ENCODE measurements at regions not wholly inside any gene's neighbourhood (a gene's known extent, or its start where the extent isn't known, plus 50 kb on each side); places are given as distances from the start of the nearest gene placed in this dataset.

DNA sequence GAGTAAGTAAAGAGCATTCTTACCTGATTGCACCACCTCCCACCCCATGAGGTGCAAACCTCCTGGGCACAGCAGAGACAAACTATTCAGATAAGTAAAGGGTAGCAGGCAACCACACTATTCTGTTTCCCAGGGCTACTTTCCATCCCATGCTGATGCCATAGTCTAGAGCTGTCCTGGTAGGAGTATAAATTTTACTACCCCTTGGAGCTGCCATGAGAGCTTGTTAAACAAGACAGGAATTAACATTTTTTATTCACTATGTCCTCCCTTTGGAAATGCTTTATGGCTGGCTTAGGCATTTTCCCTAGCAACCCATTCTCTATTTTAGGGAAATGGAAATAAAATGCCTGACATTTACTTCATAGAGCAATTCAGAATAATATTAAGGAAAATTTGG is 324.6 kb upstream of the USP25 start:
- Histone ChIP-seq H3K27ac (replicated peaks) (no peak overlapping the region), H3K27me3 (ENCODE audit: insufficient read depth, poor library complexity, severe bottlenecking) (no peaks in the 10 kb centered on the region), H3K4me3 (replicated peaks; ENCODE audit: insufficient read depth, low read length) (no peak overlapping the region)
- DNase-seq (ENCODE audit: low read depth in 1 of 2, low spot score in 1 of 2): no peak
- no peak for TF ChIP-seq POLR2AphosphoS5 (IDR thresholded peaks at IDR 0.05; ENCODE audit: low read depth)
- no peak for TF ChIP-seq SPI1 (IDR thresholded peaks at IDR 0.05; ENCODE audit: borderline replicate concordance, low read depth)
- TF ChIP-seq, protein P1, sequence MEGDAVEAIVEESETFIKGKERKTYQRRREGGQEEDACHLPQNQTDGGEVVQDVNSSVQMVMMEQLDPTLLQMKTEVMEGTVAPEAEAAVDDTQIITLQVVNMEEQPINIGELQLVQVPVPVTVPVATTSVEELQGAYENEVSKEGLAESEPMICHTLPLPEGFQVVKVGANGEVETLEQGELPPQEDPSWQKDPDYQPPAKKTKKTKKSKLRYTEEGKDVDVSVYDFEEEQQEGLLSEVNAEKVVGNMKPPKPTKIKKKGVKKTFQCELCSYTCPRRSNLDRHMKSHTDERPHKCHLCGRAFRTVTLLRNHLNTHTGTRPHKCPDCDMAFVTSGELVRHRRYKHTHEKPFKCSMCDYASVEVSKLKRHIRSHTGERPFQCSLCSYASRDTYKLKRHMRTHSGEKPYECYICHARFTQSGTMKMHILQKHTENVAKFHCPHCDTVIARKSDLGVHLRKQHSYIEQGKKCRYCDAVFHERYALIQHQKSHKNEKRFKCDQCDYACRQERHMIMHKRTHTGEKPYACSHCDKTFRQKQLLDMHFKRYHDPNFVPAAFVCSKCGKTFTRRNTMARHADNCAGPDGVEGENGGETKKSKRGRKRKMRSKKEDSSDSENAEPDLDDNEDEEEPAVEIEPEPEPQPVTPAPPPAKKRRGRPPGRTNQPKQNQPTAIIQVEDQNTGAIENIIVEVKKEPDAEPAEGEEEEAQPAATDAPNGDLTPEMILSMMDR (IDR thresholded peaks at IDR 0.05; ENCODE audit: insufficient read depth, low read length): no peak
- no peak for TF ChIP-seq GABPA (IDR thresholded peaks at IDR 0.05; ENCODE audit: low read depth)
- TF ChIP-seq, protein P2, sequence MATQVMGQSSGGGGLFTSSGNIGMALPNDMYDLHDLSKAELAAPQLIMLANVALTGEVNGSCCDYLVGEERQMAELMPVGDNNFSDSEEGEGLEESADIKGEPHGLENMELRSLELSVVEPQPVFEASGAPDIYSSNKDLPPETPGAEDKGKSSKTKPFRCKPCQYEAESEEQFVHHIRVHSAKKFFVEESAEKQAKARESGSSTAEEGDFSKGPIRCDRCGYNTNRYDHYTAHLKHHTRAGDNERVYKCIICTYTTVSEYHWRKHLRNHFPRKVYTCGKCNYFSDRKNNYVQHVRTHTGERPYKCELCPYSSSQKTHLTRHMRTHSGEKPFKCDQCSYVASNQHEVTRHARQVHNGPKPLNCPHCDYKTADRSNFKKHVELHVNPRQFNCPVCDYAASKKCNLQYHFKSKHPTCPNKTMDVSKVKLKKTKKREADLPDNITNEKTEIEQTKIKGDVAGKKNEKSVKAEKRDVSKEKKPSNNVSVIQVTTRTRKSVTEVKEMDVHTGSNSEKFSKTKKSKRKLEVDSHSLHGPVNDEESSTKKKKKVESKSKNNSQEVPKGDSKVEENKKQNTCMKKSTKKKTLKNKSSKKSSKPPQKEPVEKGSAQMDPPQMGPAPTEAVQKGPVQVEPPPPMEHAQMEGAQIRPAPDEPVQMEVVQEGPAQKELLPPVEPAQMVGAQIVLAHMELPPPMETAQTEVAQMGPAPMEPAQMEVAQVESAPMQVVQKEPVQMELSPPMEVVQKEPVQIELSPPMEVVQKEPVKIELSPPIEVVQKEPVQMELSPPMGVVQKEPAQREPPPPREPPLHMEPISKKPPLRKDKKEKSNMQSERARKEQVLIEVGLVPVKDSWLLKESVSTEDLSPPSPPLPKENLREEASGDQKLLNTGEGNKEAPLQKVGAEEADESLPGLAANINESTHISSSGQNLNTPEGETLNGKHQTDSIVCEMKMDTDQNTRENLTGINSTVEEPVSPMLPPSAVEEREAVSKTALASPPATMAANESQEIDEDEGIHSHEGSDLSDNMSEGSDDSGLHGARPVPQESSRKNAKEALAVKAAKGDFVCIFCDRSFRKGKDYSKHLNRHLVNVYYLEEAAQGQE (IDR thresholded peaks at IDR 0.05; ENCODE audit: insufficient replicate concordance, low read depth): no peak

DNA sequence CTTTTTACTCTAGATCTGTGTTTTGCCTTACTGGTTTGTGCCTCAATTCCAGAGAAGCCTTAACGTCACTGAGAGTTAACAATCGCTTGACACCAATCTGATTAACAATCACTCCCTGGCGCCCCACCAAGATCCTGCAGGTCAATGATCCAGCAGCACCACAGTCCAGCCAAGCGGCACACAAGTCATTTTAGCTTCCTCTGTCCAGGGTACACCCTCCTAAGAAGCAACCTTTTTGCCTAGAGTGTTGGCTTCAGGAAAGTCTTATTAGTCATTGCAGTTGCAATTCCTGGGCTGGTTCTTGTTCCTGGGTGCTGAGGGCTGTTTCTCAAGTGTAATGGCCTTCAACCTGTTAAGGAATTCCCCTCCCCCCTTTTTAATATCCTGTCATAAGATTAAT is 323.0 kb upstream of the USP25 start:
- no peak for DNase-seq (ENCODE audit: low read depth in 1 of 2, low spot score in 1 of 2)
- Histone ChIP-seq H3K27ac (replicated peaks) (no peak overlapping the region), H3K4me3 (replicated peaks; ENCODE audit: insufficient read depth, low read length) (no peak overlapping the region), H3K27me3 (ENCODE audit: insufficient read depth, poor library complexity, severe bottlenecking) (no peaks in the 10 kb centered on the region)
- TF ChIP-seq, protein P1 (IDR thresholded peaks at IDR 0.05; ENCODE audit: insufficient read depth, low read length): no peak
- TF ChIP-seq GABPA (IDR thresholded peaks at IDR 0.05; ENCODE audit: low read depth): no peak
- no peak for TF ChIP-seq POLR2AphosphoS5 (IDR thresholded peaks at IDR 0.05; ENCODE audit: low read depth)
- TF ChIP-seq SPI1 (IDR thresholded peaks at IDR 0.05; ENCODE audit: borderline replicate concordance, low read depth): no peak
- TF ChIP-seq, protein P2 (IDR thresholded peaks at IDR 0.05; ENCODE audit: insufficient replicate concordance, low read depth): no peak

DNA sequence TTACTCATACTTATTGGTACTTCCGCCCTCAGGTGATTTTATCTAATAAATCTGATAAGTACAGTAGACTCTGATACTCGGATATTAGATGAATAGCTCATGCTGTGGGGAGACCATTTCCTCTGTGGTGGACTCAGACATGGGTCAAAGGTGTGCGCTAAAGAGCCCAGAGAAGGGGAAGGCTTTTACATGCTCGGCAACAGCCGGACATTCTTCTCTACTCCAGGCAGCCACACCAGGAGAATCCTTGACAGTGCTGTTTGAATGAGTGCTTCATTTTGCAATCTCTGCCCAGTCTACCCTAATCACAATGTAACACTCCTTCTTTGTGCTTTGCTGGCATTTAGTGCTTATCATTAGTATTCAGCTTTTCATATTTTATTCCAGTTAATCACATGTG is 322.2 kb upstream of the USP25 start:
- Histone ChIP-seq H3K27ac (replicated peaks) (no peak overlapping the region), H3K4me3 (replicated peaks; ENCODE audit: insufficient read depth, low read length) (no peak overlapping the region), H3K27me3 (ENCODE audit: insufficient read depth, poor library complexity, severe bottlenecking) (no peaks in the 10 kb centered on the region)
- TF ChIP-seq, protein P1 (IDR thresholded peaks at IDR 0.05; ENCODE audit: insufficient read depth, low read length): no peak
- TF ChIP-seq, protein P2 (IDR thresholded peaks at IDR 0.05; ENCODE audit: insufficient replicate concordance, low read depth): no peak
- no peak for TF ChIP-seq SPI1 (IDR thresholded peaks at IDR 0.05; ENCODE audit: borderline replicate concordance, low read depth)
- no peak for TF ChIP-seq GABPA (IDR thresholded peaks at IDR 0.05; ENCODE audit: low read depth)
- no peak for TF ChIP-seq POLR2AphosphoS5 (IDR thresholded peaks at IDR 0.05; ENCODE audit: low read depth)
- DNase-seq (ENCODE audit: low read depth in 1 of 2, low spot score in 1 of 2): no peak
